Lung (tissue), 11 donors: ENCODE measurements at regions not wholly inside any gene's neighbourhood (a gene's known extent, or its start where the extent isn't known, plus 50 kb on each side); places are given as distances from the start of the nearest gene placed in this dataset.
"Not testable (repeated sequence)": the region's sequence is repeated elsewhere in the genome, so short reads cannot be mapped to it uniquely, and the experiment has no call there.

Source experiments
- ATAC-seq: fragments of 200-7000 bp; cut with Tn5 transposase; one replicate; pipeline ENCODE4 v1.9.1; 2020; ENCODE audit warnings: moderate number of reproducible peaks; ENCODE audit not compliant: insufficient read depth, low FRiP score
- DNase-seq, 3 donors: peaks; one replicate each; pipeline ENCODE4 v3.0.0-alpha.2; 2013 to 2017
- H3K27ac ChIP-seq, 2 donors: one replicate each; pipeline ENCODE4 v1.5.1; 2013; ENCODE audit warnings: mild to moderate bottlenecking in 2 of 2, moderate library complexity in 2 of 2, control low read depth in 1 of 2, inconsistent platforms in 1 of 2, low read depth in 1 of 2, low read length in 1 of 2
- H3K27me3 ChIP-seq, 3 donors: one replicate each; pipeline ENCODE4 v1.5.1; 2013; ENCODE audit warnings: low read length in 2 of 3; ENCODE audit not compliant: control insufficient read depth in 3 of 3, insufficient read depth in 3 of 3
- H3K36me3 ChIP-seq, 4 donors: one replicate each; pipeline ENCODE4 v1.5.1; 2013; ENCODE audit warnings: low read length in 4 of 4, mild to moderate bottlenecking in 1 of 4, moderate library complexity in 1 of 4; ENCODE audit not compliant: control insufficient read depth in 4 of 4, insufficient read depth in 4 of 4
- H3K4me1 ChIP-seq, 5 donors: one replicate each; pipeline ENCODE4 v1.5.1; 2013; ENCODE audit warnings: low read length in 5 of 5, mild to moderate bottlenecking in 2 of 5, moderate library complexity in 1 of 5; ENCODE audit not compliant: control insufficient read depth in 5 of 5, insufficient read depth in 5 of 5
- H3K4me3 ChIP-seq: one replicate; pipeline ENCODE4 v1.5.1; 2013; ENCODE audit warnings: mild to moderate bottlenecking, control low read depth, moderate library complexity
- H3K9ac ChIP-seq, 2 donors: one replicate each; pipeline ENCODE4 v1.5.1; 2013; ENCODE audit warnings: low read length in 2 of 2, control low read depth in 1 of 2; ENCODE audit not compliant: insufficient read depth in 1 of 2
- H3K9me3 ChIP-seq, 4 donors: one replicate each; pipeline ENCODE4 v1.5.1; 2013; ENCODE audit warnings: low read length in 3 of 4, mild to moderate bottlenecking in 1 of 4, moderate library complexity in 1 of 4; ENCODE audit not compliant: control insufficient read depth in 4 of 4, insufficient read depth in 3 of 4
- WGBS, 2 donors: extraction: QIAGEN DNeasy Blood & Tissue Kit; methylation state at CpG; one replicate each; pipeline ENCODE4 v1.1.7; 2013; 5-methylcytosine and 5-hydroxymethylcytosine counted together
- TF ChIP-seq, protein P1 (sequence below): IDR thresholded peaks from 2 replicates; pipeline ENCODE4 v1.5.1; 2012; ENCODE audit warnings: mild to moderate bottlenecking; ENCODE audit errors: control extremely low read depth, extremely low read depth
- donor health status: control.
- donor health status: control.
- donor health status: Bipolar disorder and iron deficiency.
- donor health status: healthy.
- donor health status: DM: yes; HTN: yes; CAD: no.

DNA sequence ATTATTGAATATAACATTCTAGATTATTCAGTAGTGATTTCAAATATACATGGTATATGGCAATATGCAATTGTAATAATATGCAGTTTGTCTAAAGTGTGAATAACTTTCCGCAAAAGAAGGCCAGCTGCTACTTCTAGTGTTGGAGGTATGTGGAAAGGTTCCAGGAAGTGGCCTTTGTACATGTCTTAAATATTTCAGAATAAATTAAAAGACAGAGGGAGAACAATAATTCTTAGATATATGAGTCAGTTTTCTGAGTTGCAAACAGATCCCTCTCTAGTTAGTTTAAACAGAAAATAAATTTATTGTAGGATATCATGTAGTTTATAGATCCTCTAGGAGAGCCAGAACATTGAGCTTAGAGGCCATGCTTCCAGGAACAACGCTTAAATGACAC is 210.8 kb upstream of the ELL2 start:
- no peak for DNase-seq
- WGBS, 2 donors, result 80 to 92% methylated on average over 2 of the region's 2 CpGs
- Histone ChIP-seq H3K4me1 (peaks cover 0 to 4% (median 0%) of the 10 kb centered on the region in 5 donors), H3K4me3 (no peak overlapping the region), H3K27me3 (no peaks in the 10 kb centered on the region), H3K36me3 (no peaks in the 10 kb centered on the region), H3K9ac (no peak overlapping the region), H3K9me3 (no peaks in the 10 kb centered on the region), H3K27ac (no peak overlapping the region)
- TF ChIP-seq, protein P1, sequence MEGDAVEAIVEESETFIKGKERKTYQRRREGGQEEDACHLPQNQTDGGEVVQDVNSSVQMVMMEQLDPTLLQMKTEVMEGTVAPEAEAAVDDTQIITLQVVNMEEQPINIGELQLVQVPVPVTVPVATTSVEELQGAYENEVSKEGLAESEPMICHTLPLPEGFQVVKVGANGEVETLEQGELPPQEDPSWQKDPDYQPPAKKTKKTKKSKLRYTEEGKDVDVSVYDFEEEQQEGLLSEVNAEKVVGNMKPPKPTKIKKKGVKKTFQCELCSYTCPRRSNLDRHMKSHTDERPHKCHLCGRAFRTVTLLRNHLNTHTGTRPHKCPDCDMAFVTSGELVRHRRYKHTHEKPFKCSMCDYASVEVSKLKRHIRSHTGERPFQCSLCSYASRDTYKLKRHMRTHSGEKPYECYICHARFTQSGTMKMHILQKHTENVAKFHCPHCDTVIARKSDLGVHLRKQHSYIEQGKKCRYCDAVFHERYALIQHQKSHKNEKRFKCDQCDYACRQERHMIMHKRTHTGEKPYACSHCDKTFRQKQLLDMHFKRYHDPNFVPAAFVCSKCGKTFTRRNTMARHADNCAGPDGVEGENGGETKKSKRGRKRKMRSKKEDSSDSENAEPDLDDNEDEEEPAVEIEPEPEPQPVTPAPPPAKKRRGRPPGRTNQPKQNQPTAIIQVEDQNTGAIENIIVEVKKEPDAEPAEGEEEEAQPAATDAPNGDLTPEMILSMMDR, result no peak
- ATAC-seq, result no peak

DNA sequence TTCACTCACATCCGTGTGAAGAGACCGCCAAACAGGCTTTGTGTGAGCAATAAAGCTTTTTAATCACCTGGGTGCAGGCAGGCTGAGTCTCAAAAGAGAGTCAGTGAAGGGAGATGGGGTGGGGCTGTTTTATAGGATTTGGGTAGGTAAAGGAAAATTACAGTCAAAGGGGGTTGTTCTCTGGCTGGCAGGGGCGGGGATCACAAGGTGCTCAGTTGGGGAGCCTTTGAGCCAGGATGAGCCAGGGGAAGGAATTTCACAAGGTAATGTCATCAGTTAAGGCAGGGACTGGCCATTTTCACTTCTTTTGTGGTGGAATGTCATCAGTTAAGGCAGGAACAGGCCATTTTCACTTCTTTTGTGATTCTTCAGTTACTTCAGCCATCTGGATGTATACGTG is 210.3 kb upstream of the ELL2 start:
- not testable (repeated sequence) for H3K9me3 ChIP-seq, H3K27me3 ChIP-seq, H3K4me1 ChIP-seq, H3K27ac ChIP-seq, H3K4me3 ChIP-seq, H3K36me3 ChIP-seq, H3K9ac ChIP-seq, ATAC-seq, DNase-seq
- 88 to 89% methylated on average over 4 of the region's 4 CpGs for WGBS, 2 donors

DNA sequence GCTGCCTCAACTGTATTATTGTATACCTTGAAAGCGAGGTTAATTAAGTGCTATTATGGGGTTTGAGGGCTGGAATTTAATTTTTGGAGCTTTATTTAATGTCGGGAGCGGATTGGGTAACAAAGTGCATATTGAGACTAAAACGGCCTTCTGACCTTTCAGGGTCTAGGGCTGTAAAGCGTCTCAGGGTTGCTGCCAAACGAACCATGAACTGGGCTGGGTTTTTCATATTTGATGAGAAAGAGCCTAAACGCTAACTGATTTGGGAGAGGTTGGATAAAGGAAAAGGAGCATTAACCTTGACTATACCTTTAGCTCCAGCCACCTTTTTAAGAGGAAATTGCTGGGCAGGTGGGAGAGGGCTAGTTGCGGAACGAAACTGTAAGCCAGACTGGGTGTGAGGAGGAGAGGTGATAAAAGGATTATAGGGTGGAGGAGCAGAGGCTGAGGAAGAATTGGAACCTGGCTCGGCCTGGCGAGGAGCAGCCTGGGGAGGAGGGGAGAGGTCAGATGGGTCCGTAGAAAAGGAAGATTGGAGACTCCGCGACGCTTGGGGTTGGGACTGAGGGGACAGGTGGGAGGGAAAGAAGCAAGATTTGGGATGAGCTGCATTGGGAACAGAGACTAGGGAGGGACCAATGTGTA is 209.0 kb upstream of the ELL2 start:
- not testable (repeated sequence) for H3K27ac ChIP-seq, H3K27me3 ChIP-seq, ATAC-seq, H3K9ac ChIP-seq, H3K36me3 ChIP-seq, H3K4me3 ChIP-seq, H3K4me1 ChIP-seq, DNase-seq, H3K9me3 ChIP-seq
- 95% methylated on average over 15 of the region's 15 CpGs for WGBS, 2 donors

DNA sequence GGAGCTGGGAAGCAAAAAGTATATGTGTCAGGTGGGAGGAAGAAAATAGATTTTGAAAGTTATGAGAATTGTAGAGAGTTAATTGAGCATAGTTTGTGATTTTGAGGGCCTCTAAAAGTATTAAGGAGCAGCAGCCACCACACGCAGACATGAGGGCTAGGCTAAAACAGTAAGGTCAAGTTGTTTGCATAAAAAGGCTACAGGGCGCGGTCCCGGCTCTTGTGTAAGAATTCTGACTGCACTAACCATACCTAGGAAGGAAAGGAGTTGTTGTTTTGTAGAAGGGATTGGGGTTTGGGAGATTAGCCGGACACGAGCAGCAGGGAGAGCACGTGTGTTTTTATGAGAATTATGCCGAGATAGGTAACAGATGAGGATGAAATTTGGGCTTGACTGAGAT is 207.2 kb upstream of the ELL2 start:
- not testable (repeated sequence) for H3K9me3 ChIP-seq, DNase-seq, H3K36me3 ChIP-seq, H3K9ac ChIP-seq, H3K4me3 ChIP-seq, H3K27me3 ChIP-seq, H3K27ac ChIP-seq, ATAC-seq, H3K4me1 ChIP-seq
- WGBS, 2 donors, result 73 to 85% methylated on average over 8 of the region's 8 CpGs

DNA sequence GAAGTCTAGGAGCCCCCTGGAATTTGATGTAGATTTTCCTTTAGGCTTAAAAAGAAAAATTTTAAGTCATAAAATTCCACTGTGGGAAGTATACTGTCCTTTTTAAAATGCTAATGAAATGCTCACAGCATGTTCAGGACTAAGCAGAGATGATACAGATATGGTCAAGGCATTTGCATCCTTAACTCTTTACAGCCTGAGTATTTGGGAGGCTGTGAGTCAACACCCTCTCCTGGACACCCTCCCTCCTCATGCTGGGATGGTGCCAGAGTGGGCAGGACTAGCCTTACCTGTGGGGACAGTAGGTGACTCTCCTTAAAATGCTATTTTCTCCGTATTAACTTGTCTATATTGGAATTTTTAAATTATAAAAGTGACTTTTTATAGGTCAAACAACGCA is 197.4 kb upstream of the ELL2 start:
- no peak for DNase-seq
- TF ChIP-seq, protein P1, result no peak
- WGBS, 2 donors, result 90 to 96% methylated on average over 2 of the region's 2 CpGs

More for the DNA sequence above, 197.4 kb upstream of the ELL2 start:
- H3K9ac ChIP-seq, result no peak overlapping the region
- H3K36me3 ChIP-seq, result no peaks in the 10 kb centered on the region
- no peaks in the 10 kb centered on the region for H3K4me1 ChIP-seq
- no peaks in the 10 kb centered on the region for H3K27me3 ChIP-seq
- no peak overlapping the region for H3K4me3 ChIP-seq
- no peak for ATAC-seq
- no peaks in the 10 kb centered on the region for H3K9me3 ChIP-seq
- no peak overlapping the region for H3K27ac ChIP-seq
